HG03039 (cell line): ENCODE measurements at regions not wholly inside any gene's neighbourhood (a gene's known extent, or its start where the extent isn't known, plus 50 kb on each side); places are given as distances from the start of the nearest gene placed in this dataset.

ENCODE experiments used
- ATAC-seq: cut with Tn5 transposase; IDR thresholded peaks from one replicate; pipeline ENCODE4 v1.9.1; 2021; ENCODE audit warnings: mild to moderate bottlenecking, moderate library complexity; ENCODE audit not compliant: unreplicated experiment

GRCh38 chr10:10431422-10432066 lies 586.1 kb upstream of the CELF2 start:
- ATAC-seq: no peak

- ATAC-seq: no peak
Observed at GRCh38 chr10:10432296-10433035, 585.2 kb upstream of the CELF2 start.

- ATAC-seq: no peak
Observed at GRCh38 chr10:10434312-10434711, 583.4 kb upstream of the CELF2 start.

DNA sequence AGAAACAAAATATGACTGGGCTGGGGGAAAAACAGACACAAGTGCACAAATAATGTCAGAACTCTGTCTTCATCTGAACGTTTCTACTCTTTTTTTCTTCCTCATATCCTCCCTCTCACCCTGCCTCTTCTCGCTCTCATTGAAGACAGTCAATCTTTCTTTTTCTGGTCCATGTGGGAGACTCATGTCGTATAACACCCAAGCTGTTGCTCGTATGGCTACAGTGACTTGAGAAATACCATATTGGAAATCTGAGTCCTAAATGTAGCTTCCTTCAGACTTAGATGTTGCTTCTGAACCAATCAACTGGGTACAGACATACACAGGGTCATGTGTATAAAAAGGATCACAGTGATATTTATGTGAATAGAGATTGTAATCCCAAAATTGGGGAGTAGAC lies 579.8 kb upstream of the CELF2 start:
- no peak for ATAC-seq

GRCh38 chr10:10438335-10439100 lies 579.2 kb upstream of the CELF2 start:
- ATAC-seq: no peak

- no peak for ATAC-seq
Observed at GRCh38 chr10:10456856-10457255, 560.8 kb upstream of the CELF2 start.

GRCh38 chr10:10460451-10460850 lies 557.2 kb upstream of the CELF2 start:
- no peak for ATAC-seq

- no peak for ATAC-seq
Observed at GRCh38 chr10:10462151-10462941, 555.3 kb upstream of the CELF2 start.

- no peak for ATAC-seq
Observed at GRCh38 chr10:10471758-10472157, 545.9 kb upstream of the CELF2 start.

DNA sequence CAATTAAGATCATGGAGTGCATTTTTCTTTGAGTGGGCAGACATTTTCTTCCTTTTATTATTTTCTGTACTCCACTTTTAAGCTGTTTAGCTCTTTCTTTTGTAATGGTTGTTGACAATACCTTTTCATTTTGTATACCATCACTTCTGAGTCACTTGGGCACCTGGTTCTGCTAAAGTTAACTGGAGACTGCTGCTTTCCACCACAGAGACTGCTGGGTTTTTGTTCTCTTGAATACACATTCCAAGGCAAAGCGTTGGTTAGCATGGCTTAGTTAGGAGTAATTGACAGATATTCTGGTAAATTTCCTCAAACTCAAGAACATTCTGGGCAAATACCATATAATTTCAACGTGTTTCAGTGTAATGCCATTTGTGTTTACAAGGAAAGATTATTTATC lies 541.9 kb upstream of the CELF2 start:
- no peak for ATAC-seq

- no peak for ATAC-seq
Observed at GRCh38 chr10:10477844-10478243, 539.8 kb upstream of the CELF2 start.

DNA sequence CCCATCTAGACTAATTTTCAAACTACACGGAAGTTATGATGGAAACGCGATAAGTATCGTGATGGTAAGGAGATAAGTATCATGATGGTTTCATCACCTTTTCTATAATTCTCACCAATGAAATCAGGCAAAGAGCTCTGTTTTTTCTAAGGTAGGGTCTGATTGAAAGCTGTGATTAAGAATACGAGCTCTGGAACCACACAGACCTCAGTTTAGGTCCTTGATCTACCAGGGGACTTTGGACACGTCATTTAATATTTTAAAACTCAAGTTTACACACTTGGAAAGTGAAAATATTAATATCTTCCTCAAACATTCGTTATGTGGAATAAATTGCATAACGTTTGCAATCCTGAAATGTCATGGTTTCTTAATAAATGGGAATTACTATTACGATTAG lies 538.2 kb upstream of the CELF2 start:
- no peak for ATAC-seq

GRCh38 chr10:10482613-10483012 lies 535.1 kb upstream of the CELF2 start:
- no peak for ATAC-seq

GRCh38 chr10:10489076-10489475 lies 528.6 kb upstream of the CELF2 start:
- no peak for ATAC-seq

DNA sequence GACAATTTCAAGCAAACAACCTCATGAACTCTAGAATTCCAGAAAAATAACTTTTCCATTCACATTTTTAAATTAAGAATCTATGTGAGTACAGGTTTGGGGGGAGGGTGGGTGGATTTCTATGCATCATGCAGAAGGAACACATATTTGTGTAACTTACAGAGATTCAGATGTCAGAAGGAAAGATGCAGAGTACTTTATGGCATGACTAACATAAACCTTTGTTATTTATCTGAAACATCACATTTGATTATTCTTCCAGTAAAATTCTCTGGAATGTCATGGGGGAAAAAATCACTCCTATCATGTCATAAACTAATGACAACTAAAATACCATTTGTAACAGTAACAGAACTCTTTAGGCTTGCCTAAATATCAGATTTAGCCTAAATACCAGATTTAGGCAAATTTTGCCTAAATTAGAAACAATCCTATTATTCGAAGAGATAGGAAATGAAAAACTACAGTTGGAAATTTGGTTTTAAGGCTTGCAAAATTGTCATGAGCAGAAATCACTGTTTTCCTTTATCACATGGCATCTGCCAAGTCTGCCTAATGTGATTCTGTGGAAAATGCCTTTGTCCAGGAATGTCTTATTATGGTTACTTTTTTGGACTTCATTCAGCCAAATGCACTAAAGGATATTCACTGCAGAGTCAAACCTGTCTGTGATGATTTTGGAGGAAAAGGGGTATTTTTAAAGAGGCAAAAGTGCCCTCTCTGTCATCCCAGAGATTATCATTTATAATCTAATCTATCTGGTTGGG lies 527.7 kb upstream of the CELF2 start:
- no peak for ATAC-seq

DNA sequence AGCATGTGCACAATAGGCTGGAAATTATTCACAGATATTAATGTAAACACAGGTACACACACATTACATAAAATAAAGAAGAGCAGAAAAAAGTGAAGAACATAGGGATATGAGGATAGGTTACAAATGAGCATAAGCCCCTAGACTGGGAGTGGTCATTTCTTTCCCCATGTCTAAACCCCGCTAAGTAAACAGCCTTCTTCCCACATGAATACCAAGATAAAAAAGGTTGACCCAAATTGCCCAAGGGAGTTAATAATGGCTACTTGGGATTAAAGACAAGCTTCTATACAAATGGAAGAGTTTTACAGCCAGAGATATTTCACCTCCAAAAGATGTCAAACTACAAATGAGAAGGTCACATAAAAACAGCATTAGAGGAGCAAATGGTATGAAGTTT lies 527.1 kb upstream of the CELF2 start:
- no peak for ATAC-seq

GRCh38 chr10:10492420-10492819 lies 525.3 kb upstream of the CELF2 start:
- ATAC-seq: no peak

- ATAC-seq: no peak
Observed at GRCh38 chr10:10493833-10494232, 523.8 kb upstream of the CELF2 start.

- ATAC-seq: no peak
Observed at GRCh38 chr10:10497245-10497644, 520.4 kb upstream of the CELF2 start.

- ATAC-seq: no peak
Observed at GRCh38 chr10:10498781-10499180, 518.9 kb upstream of the CELF2 start.
